Sigmoid colon (tissue), 4 donors: ENCODE measurements at regions not wholly inside any gene's neighbourhood (a gene's known extent, or its start where the extent isn't known, plus 50 kb on each side); places are given as distances from the start of the nearest gene placed in this dataset.

Source experiments
- POLR2A ChIP-seq, 2 donors: fragments of 450-650 bp; IDR thresholded peaks; one replicate each; pipeline ENCODE4 v1.6.1; 2016; ENCODE audit warnings: antibody characterized with exemption in 2 of 2, mild to moderate bottlenecking in 2 of 2, moderate library complexity in 2 of 2
- POLR2AphosphoS5 ChIP-seq, 4 donors: sonication (generic); formaldehyde crosslinking; IDR thresholded peaks; one replicate each; pipeline ENCODE4 v1.6.1; 2017; ENCODE audit warnings: antibody characterized with exemption in 4 of 4
- TF ChIP-seq, protein P1 (sequence below), 4 experiments: fragments of 450-650 bp in 3 of 4; fragments of 200-600 bp in 1 of 4; IDR thresholded peaks; one replicate each; pipeline ENCODE4 v1.5.1; 2016 to 2019; ENCODE audit warnings: antibody characterized with exemption in 4 of 4, mild to moderate bottlenecking in 3 of 4, moderate library complexity in 2 of 4

DNA sequence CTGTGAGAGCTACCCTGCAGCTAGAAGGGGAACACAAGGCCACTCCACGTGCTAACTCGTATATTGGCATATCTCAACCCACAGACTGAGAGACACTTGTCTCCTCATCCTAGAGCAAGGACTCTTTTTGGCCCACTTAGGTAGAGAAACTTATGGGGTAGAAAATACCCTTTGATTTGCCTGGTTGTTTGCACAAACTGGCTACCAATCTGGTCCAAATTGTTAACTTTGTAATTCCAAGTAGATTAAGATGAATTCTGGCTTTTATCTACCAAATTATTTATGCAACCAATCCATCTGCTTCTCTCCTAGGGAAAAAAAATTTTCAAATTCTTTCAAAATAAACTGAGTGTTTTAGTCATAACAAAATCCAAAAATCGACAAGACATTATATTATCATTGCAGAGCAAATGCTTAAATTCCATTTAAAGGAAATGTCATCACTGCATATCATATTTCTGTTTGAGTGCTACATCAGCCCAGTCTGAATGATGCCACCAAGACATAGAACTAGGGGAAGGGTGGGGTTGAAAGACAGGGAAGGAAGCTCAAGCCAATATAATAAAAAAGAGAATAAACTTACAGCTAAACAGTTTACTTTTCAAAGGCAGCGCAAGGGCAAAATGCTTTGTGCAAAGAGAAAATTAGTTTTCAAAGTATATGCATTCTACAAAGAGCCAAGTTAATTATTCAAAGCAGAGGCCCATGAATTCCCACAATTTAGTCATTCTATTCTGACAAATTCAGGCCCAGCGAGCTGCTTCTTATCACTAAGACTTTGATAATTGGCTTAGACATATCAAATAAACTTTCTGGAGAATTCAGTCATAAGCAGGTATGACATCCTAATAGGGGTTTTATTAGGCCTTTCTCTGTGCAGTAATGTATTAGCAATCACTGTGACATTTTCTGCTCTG, 198.0 kb downstream of the CAAP1 start:
- TF ChIP-seq, protein P1, sequence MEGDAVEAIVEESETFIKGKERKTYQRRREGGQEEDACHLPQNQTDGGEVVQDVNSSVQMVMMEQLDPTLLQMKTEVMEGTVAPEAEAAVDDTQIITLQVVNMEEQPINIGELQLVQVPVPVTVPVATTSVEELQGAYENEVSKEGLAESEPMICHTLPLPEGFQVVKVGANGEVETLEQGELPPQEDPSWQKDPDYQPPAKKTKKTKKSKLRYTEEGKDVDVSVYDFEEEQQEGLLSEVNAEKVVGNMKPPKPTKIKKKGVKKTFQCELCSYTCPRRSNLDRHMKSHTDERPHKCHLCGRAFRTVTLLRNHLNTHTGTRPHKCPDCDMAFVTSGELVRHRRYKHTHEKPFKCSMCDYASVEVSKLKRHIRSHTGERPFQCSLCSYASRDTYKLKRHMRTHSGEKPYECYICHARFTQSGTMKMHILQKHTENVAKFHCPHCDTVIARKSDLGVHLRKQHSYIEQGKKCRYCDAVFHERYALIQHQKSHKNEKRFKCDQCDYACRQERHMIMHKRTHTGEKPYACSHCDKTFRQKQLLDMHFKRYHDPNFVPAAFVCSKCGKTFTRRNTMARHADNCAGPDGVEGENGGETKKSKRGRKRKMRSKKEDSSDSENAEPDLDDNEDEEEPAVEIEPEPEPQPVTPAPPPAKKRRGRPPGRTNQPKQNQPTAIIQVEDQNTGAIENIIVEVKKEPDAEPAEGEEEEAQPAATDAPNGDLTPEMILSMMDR (IDR thresholded peaks at IDR 0.05), result no peak
- TF ChIP-seq POLR2A (IDR thresholded peaks at IDR 0.05), result no peak
- TF ChIP-seq POLR2AphosphoS5 (IDR thresholded peaks at IDR 0.05), result no peak
